Activated naive CD4-positive, alpha-beta T cell treated with anti-CD3 and anti-CD28 coated beads, Interleukin-2, amount 10 ng/mL, durations not matched to agents 7 days and 5 days (primary cell): ENCODE measurements at regions not wholly inside any gene's neighbourhood (a gene's known extent, or its start where the extent isn't known, plus 50 kb on each side); places are given as distances from the start of the nearest gene placed in this dataset.

Source experiments
- CTCF ChIA-PET: fragments of 350-600 bp; sonication (Branson Sonifier 250); formaldehyde crosslinking; loops from one replicate; lab custom pipeline; 2021; ENCODE audit warnings: antibody characterized with exemption; lab: Charles Lee
- DNase-seq: peaks from one replicate; pipeline ENCODE4 v3.0.0-alpha.2; 2020
- H3K27ac Mint-ChIP-seq: one replicate; pipeline ENCODE4 v1.8.0; 2021; ENCODE audit warnings: mild to moderate bottlenecking, moderate library complexity, mixed read lengths
- H3K27me3 Mint-ChIP-seq: one replicate; pipeline ENCODE4 v1.8.0; 2021; ENCODE audit warnings: mild to moderate bottlenecking, mixed read lengths
- H3K36me3 Mint-ChIP-seq: one replicate; pipeline ENCODE4 v1.8.0; 2021; ENCODE audit warnings: mixed read lengths
- H3K4me1 Mint-ChIP-seq: one replicate; pipeline ENCODE4 v1.8.0; 2021; ENCODE audit warnings: mixed read lengths
- H3K4me3 Mint-ChIP-seq: one replicate; pipeline ENCODE4 v1.8.0; 2021; ENCODE audit warnings: mild to moderate bottlenecking, moderate library complexity, mixed read lengths
- H3K9me3 Mint-ChIP-seq: one replicate; pipeline ENCODE4 v1.8.0; 2021; ENCODE audit warnings: mixed read lengths

- Mint-ChIP-seq H3K4me1 (peaks cover 3% of the 10 kb centered on the region), H3K27ac (no peak overlapping the region), H3K36me3 (no peaks in the 10 kb centered on the region), H3K4me3 (no peak overlapping the region), H3K9me3 (no peaks in the 10 kb centered on the region), H3K27me3 (no peaks in the 10 kb centered on the region)
- no peak for DNase-seq
- CTCF ChIA-PET, result no interaction called here
Observed at GRCh38 chr6:121499666-121500065, 64.2 kb downstream of the GJA1 start.

- Mint-ChIP-seq H3K27ac (no peak overlapping the region), H3K36me3 (no peaks in the 10 kb centered on the region), H3K4me3 (no peak overlapping the region), H3K27me3 (no peaks in the 10 kb centered on the region), H3K4me1 (peaks cover 3% of the 10 kb centered on the region), H3K9me3 (no peaks in the 10 kb centered on the region)
- CTCF ChIA-PET, result no interaction called here
- DNase-seq, result no peak
Observed at GRCh38 chr6:121503589-121503991, 68.1 kb downstream of the GJA1 start.

- CTCF ChIA-PET, result no interaction called here
- no peak for DNase-seq
- no peaks in the 10 kb centered on the region for H3K36me3 Mint-ChIP-seq
- no peaks in the 10 kb centered on the region for H3K9me3 Mint-ChIP-seq
- peaks cover 3% of the 10 kb centered on the region for H3K4me1 Mint-ChIP-seq
- no peak overlapping the region for H3K27ac Mint-ChIP-seq
- H3K27me3 Mint-ChIP-seq, result no peaks in the 10 kb centered on the region
- no peak overlapping the region for H3K4me3 Mint-ChIP-seq
Observed at GRCh38 chr6:121504227-121504626, 68.8 kb downstream of the GJA1 start.

GRCh38 chr6:121505284-121505683, 69.8 kb downstream of the GJA1 start:
- no peaks in the 10 kb centered on the region for H3K9me3 Mint-ChIP-seq
- CTCF ChIA-PET, result no interaction called here
- H3K27ac Mint-ChIP-seq, result no peak overlapping the region
- H3K27me3 Mint-ChIP-seq, result no peaks in the 10 kb centered on the region
- H3K4me1 Mint-ChIP-seq, result peaks cover 3% of the 10 kb centered on the region
- H3K36me3 Mint-ChIP-seq, result no peaks in the 10 kb centered on the region
- no peak overlapping the region for H3K4me3 Mint-ChIP-seq
- no peak for DNase-seq

GRCh38 chr6:121506761-121507754, 71.6 kb downstream of the GJA1 start:
- Mint-ChIP-seq H3K4me1 (peaks cover 3% of the 10 kb centered on the region), H3K4me3 (no peak overlapping the region), H3K27me3 (no peaks in the 10 kb centered on the region), H3K36me3 (no peaks in the 10 kb centered on the region), H3K9me3 (no peaks in the 10 kb centered on the region), H3K27ac (no peak overlapping the region)
- no peak for DNase-seq
- CTCF ChIA-PET, result interaction anchor here (0.6 kb wide), 1 partner anchor 265 kb away, joined by 3 read pairs; no protein-coding TSS in a partner anchor

- no peaks in the 10 kb centered on the region for H3K9me3 Mint-ChIP-seq
- CTCF ChIA-PET, result no interaction called here
- no peaks in the 10 kb centered on the region for H3K36me3 Mint-ChIP-seq
- H3K27me3 Mint-ChIP-seq, result no peaks in the 10 kb centered on the region
- H3K27ac Mint-ChIP-seq, result no peak overlapping the region
- H3K4me3 Mint-ChIP-seq, result no peak overlapping the region
- no peaks in the 10 kb centered on the region for H3K4me1 Mint-ChIP-seq
- no peak for DNase-seq
Observed at GRCh38 chr6:121510568-121511177, 75.2 kb downstream of the GJA1 start.

- CTCF ChIA-PET, result interaction anchor here (0.6 kb wide), 1 partner anchor 51 kb away, joined by 3 read pairs; no protein-coding TSS in a partner anchor
- Mint-ChIP-seq H3K4me3 (no peak overlapping the region), H3K36me3 (no peaks in the 10 kb centered on the region), H3K27me3 (no peaks in the 10 kb centered on the region), H3K27ac (no peak overlapping the region), H3K4me1 (no peaks in the 10 kb centered on the region), H3K9me3 (no peaks in the 10 kb centered on the region)
- DNase-seq, result no peak
Observed at GRCh38 chr6:121515630-121516265, 80.3 kb downstream of the GJA1 start.

- DNase-seq, result no peak
- H3K4me3 Mint-ChIP-seq, result no peak overlapping the region
- no peak overlapping the region for H3K27ac Mint-ChIP-seq
- H3K9me3 Mint-ChIP-seq, result no peaks in the 10 kb centered on the region
- H3K36me3 Mint-ChIP-seq, result no peaks in the 10 kb centered on the region
- H3K27me3 Mint-ChIP-seq, result no peaks in the 10 kb centered on the region
- CTCF ChIA-PET, result no interaction called here
- no peaks in the 10 kb centered on the region for H3K4me1 Mint-ChIP-seq
Observed at GRCh38 chr6:121516331-121516730, 80.9 kb downstream of the GJA1 start.

- CTCF ChIA-PET, result no interaction called here
Observed at GRCh38 chr6:121520337-121521163, 85.1 kb downstream of the GJA1 start.

GRCh38 chr6:121521164-121521555, 85.7 kb downstream of the GJA1 start:
- CTCF ChIA-PET, result no interaction called here
- Mint-ChIP-seq H3K4me3 (no peak overlapping the region), H3K36me3 (no peaks in the 10 kb centered on the region), H3K27me3 (no peaks in the 10 kb centered on the region), H3K9me3 (no peaks in the 10 kb centered on the region), H3K27ac (no peak overlapping the region), H3K4me1 (no peaks in the 10 kb centered on the region)
- no peak for DNase-seq

More at GRCh38 chr6:121520337-121521163, 85.1 kb downstream of the GJA1 start:
- Mint-ChIP-seq H3K4me1 (no peaks in the 10 kb centered on the region), H3K27me3 (no peaks in the 10 kb centered on the region), H3K27ac (no peak overlapping the region), H3K36me3 (no peaks in the 10 kb centered on the region), H3K4me3 (no peak overlapping the region), H3K9me3 (no peaks in the 10 kb centered on the region)
- DNase-seq, result no peak

GRCh38 chr6:121522265-121522664, 86.8 kb downstream of the GJA1 start:
- H3K36me3 Mint-ChIP-seq, result no peaks in the 10 kb centered on the region
- no peak for DNase-seq
- no peak overlapping the region for H3K4me3 Mint-ChIP-seq
- H3K9me3 Mint-ChIP-seq, result no peaks in the 10 kb centered on the region
- H3K27ac Mint-ChIP-seq, result no peak overlapping the region
- H3K4me1 Mint-ChIP-seq, result no peaks in the 10 kb centered on the region
- no peaks in the 10 kb centered on the region for H3K27me3 Mint-ChIP-seq
- CTCF ChIA-PET, result interaction anchor here (1.1 kb wide), 1 partner anchor 15 kb away, joined by 3 read pairs; no protein-coding TSS in a partner anchor

- no peaks in the 10 kb centered on the region for H3K9me3 Mint-ChIP-seq
- DNase-seq, result no peak
- no peak overlapping the region for H3K27ac Mint-ChIP-seq
- no peaks in the 10 kb centered on the region for H3K36me3 Mint-ChIP-seq
- CTCF ChIA-PET, result interaction anchor here (1.1 kb wide), 1 partner anchor 14 kb away, joined by 3 read pairs; no protein-coding TSS in a partner anchor
- no peaks in the 10 kb centered on the region for H3K27me3 Mint-ChIP-seq
- H3K4me1 Mint-ChIP-seq, result no peaks in the 10 kb centered on the region
- H3K4me3 Mint-ChIP-seq, result no peak overlapping the region
Observed at GRCh38 chr6:121522771-121523386, 87.4 kb downstream of the GJA1 start.

- DNase-seq, result no peak
- H3K36me3 Mint-ChIP-seq, result no peaks in the 10 kb centered on the region
- H3K4me1 Mint-ChIP-seq, result no peaks in the 10 kb centered on the region
- no peaks in the 10 kb centered on the region for H3K9me3 Mint-ChIP-seq
- no peak overlapping the region for H3K27ac Mint-ChIP-seq
- H3K4me3 Mint-ChIP-seq, result no peak overlapping the region
- CTCF ChIA-PET, result no interaction called here
- H3K27me3 Mint-ChIP-seq, result no peaks in the 10 kb centered on the region
Observed at GRCh38 chr6:121523628-121524027, 88.2 kb downstream of the GJA1 start.
